Brain microvascular endothelial cell (primary cell): ENCODE measurements at regions not wholly inside any gene's neighbourhood (a gene's known extent, or its start where the extent isn't known, plus 50 kb on each side); places are given as distances from the start of the nearest gene placed in this dataset.
"Not testable (repeated sequence)": the region's sequence is repeated elsewhere in the genome, so short reads cannot be mapped to it uniquely, and the experiment has no call there.

Experiments
- DNase-seq: peaks from one replicate; pipeline ENCODE4 v3.0.0-alpha.2; 2020
- H3K27ac ChIP-seq: fragments of 250-450 bp; sonication (Bioruptor Pico); 2 replicates; pipeline ENCODE4 v1.5.1; 2020; ENCODE audit warnings: mild to moderate bottlenecking, moderate library complexity
- H3K27me3 ChIP-seq: fragments of 250-450 bp; sonication (Bioruptor Pico); replicated peaks from 2 replicates; pipeline ENCODE4 v1.5.1; 2020; ENCODE audit warnings: mild to moderate bottlenecking
- H3K36me3 ChIP-seq: fragments of 250-450 bp; sonication (Bioruptor Pico); replicated peaks from 2 replicates; pipeline ENCODE4 v1.5.1; 2020; ENCODE audit warnings: mild to moderate bottlenecking
- H3K4me3 ChIP-seq: 2 replicates; pipeline ENCODE4 v1.5.1; 2011; ENCODE audit warnings: low read depth, mild to moderate bottlenecking, control low read depth, low read length, moderate library complexity
- in situ Hi-C: cut with HindIII; loops from 2 replicates; pipeline ENCODE4 v1.10.0; 2017; ENCODE audit warnings: low sequenced_read_pairs, low pct_ligation_motif_present
- TF ChIP-seq, protein P1 (sequence below): IDR thresholded peaks from 2 replicates; pipeline ENCODE4 v1.5.1; 2011; ENCODE audit warnings: low read depth, mild to moderate bottlenecking, moderate library complexity, low read length, control low read depth, inconsistent platforms; ENCODE audit errors: missing control alignments

DNA sequence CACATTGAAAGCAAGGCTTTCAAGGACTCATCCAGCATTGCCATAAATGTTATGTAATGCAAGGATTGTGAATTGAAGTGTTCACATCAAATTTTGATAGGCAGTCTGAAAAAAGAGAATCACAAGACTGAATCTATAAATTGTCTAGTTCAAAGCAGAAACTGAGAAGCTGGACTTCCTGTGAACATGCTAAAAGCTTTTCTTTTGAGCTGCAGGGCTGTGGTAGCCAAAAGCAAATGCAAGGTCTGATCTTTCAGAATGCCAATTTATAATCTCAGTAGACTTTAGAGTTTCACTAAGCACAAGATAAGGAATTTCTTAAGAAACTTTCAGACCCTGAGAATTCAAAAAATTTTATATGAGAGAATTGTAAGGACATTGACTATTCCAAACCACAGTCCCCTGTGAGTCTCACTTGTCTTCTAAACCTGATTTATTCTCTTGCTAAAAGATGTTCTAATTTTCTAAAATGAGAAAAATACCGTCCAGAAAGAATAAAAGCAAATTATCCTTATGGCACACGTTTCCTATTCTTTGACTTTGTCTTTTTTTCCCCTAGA lies 1700.3 kb downstream of the OTOL1 start:
- Histone ChIP-seq H3K36me3 (no peaks in the 10 kb centered on the region), H3K27me3 (no peaks in the 10 kb centered on the region), H3K4me3 (no peak overlapping the region), H3K27ac (no peak overlapping the region)
- TF ChIP-seq, protein P1, sequence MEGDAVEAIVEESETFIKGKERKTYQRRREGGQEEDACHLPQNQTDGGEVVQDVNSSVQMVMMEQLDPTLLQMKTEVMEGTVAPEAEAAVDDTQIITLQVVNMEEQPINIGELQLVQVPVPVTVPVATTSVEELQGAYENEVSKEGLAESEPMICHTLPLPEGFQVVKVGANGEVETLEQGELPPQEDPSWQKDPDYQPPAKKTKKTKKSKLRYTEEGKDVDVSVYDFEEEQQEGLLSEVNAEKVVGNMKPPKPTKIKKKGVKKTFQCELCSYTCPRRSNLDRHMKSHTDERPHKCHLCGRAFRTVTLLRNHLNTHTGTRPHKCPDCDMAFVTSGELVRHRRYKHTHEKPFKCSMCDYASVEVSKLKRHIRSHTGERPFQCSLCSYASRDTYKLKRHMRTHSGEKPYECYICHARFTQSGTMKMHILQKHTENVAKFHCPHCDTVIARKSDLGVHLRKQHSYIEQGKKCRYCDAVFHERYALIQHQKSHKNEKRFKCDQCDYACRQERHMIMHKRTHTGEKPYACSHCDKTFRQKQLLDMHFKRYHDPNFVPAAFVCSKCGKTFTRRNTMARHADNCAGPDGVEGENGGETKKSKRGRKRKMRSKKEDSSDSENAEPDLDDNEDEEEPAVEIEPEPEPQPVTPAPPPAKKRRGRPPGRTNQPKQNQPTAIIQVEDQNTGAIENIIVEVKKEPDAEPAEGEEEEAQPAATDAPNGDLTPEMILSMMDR: no peak
- no peak for DNase-seq
- in situ Hi-C loops: no loop called here

DNA sequence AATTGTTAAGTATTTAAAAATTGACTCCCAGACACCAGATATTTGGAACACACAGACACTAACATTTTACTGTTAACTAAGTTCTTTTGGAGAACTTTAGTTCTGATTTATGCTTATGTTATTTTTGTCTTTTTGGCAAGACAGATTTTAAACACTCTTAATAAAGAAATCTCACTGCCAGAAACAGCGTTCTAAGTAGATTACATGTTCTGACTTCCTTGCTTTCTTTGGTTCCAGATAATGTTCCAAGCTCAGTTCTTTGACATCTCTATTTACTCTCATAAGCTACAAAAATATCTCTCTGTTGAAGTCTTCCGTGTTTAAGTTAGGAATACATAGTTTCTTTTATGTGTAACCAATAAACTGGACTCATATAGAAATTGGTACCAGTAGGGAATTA lies 1699.6 kb downstream of the OTOL1 start:
- in situ Hi-C loops: no loop called here
- TF ChIP-seq, protein P1: no peak
- no peak overlapping the region for H3K27ac ChIP-seq
- no peak overlapping the region for H3K4me3 ChIP-seq
- no peak for DNase-seq
- no peaks in the 10 kb centered on the region for H3K36me3 ChIP-seq
- H3K27me3 ChIP-seq: no peaks in the 10 kb centered on the region

DNA sequence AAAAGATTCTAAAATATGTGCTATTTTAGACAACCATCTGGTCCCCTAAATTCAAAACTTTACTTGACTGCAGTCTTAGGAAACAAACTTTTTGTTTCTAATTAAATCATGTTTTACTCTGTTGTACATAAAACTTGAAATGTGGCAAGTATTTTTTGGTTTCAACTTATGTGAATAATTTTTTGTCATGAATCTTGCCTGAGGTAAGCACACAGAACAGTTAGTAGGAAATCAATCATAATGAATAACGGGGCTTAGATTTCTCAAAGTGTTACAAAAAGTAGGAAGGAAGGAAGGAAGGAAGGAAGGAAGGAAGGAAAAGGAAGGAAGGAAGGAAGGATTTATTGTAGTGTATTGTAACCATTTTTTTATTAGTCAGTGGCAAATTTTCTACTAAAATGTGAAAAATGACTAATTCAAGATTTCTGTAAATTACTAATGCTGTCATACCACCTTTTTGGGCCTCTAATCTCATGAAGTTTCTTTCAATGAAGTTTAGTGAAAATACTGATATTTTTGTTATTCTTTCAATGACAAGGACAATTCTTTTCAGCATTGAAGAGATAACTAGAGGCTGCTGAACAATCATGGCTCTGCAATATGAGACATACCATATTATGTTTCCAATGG lies 1689.2 kb downstream of the OTOL1 start:
- Histone ChIP-seq H3K27ac (no peak overlapping the region), H3K27me3 (no peaks in the 10 kb centered on the region), H3K4me3 (no peak overlapping the region), H3K36me3 (no peaks in the 10 kb centered on the region)
- DNase-seq: no peak
- TF ChIP-seq, protein P1: no peak
- in situ Hi-C loops: no loop called here

DNA sequence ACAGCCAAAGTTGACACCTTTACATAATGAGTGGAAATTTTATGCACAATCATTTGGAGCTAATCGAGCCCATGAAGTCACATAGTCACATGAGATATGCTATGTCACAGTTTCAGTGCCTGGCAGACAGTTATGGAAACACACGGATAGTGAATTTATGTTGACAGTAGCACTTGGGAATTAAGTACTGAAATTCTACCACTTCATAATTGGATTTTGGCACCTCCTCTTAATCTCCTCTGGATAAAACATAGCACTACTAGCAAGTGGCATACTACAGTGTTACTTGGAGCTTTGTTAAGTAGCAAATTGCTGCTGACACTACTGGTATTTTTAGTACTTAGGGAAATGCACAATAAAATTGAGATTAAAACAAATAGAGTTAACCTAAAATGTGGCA lies 1679.4 kb downstream of the OTOL1 start:
- no peak for DNase-seq
- TF ChIP-seq, protein P1: no peak
- Histone ChIP-seq H3K27me3 (no peaks in the 10 kb centered on the region), H3K4me3 (no peak overlapping the region), H3K27ac (no peak overlapping the region), H3K36me3 (no peaks in the 10 kb centered on the region)
- in situ Hi-C loops: no loop called here

DNA sequence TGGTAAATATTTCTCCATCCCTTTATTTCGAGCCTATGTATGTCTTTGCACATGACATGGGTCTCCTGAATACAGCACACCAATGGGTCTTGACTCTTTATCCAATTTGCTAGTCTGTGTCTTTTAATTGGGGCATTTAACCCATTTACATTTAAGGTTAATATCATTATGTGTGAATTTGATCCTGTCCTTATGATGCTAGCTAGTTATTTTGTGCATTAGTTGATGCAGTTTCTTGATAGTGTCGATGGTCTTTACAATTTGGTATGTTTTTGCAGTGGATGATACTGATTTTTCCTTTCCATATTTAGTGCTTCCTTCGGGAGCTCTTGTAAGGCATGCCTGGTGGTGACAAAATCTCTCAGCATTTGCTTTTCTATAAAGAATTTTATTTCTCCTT lies 1675.9 kb downstream of the OTOL1 start:
- H3K4me3 ChIP-seq, H3K27ac ChIP-seq, H3K27me3 ChIP-seq, H3K36me3 ChIP-seq, DNase-seq, in situ Hi-C loops: not testable (repeated sequence)

DNA sequence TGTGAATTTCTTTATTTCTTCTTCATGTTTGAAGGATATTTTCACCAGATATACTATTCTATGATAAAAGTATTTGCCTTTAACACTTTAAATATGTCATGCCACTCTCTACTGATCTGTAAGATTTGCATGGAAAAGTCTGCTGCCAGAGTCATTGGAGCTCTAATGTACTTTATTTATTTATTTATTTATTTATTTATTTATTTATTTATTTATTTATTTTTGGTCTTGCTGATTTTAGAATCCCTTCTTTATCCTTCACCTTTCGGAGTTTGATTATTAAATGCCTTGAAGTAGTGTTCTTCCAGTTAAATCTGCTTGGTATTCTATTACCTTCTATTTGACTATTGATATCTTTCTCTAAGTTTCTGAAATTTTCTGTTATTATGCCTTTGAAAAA lies 1669.6 kb downstream of the OTOL1 start:
- DNase-seq: no peak
- Histone ChIP-seq H3K27me3 (no peaks in the 10 kb centered on the region), H3K4me3 (no peak overlapping the region), H3K36me3 (no peaks in the 10 kb centered on the region), H3K27ac (no peak overlapping the region)
- TF ChIP-seq, protein P1: no peak
- in situ Hi-C loops: no loop called here
